RWPE2 (cell line): ENCODE measurements at regions not wholly inside any gene's neighbourhood (a gene's known extent, or its start where the extent isn't known, plus 50 kb on each side); places are given as distances from the start of the nearest gene placed in this dataset.

Experiments
- ATAC-seq: fragments of 200-7000 bp; cut with Tn5 transposase; 3 replicates; pipeline ENCODE4 v1.9.1; 2021; ENCODE audit warnings: low read depth
- DNase-seq: peaks from one replicate; pipeline ENCODE4 v3.0.0-alpha.2; 2020; ENCODE audit warnings: low spot score
- H3K27ac ChIP-seq: fragments of 450-650 bp; 2 replicates; pipeline ENCODE4 v1.5.1; 2017; ENCODE audit warnings: mild to moderate bottlenecking; ENCODE audit not compliant: poor library complexity, severe bottlenecking
- H3K27me3 ChIP-seq: fragments of 250-450 bp; sonication (Bioruptor Pico); 2 replicates; pipeline ENCODE4 v1.5.1; 2021; ENCODE audit warnings: mild to moderate bottlenecking, moderate library complexity; ENCODE audit not compliant: insufficient read depth, poor library complexity, severe bottlenecking
- H3K36me3 ChIP-seq: fragments of 250-450 bp; sonication (Bioruptor Pico); 2 replicates; pipeline ENCODE4 v1.5.1; 2020; ENCODE audit warnings: low read depth, mild to moderate bottlenecking, moderate library complexity
- H3K4me1 ChIP-seq: fragments of 250-450 bp; sonication (Bioruptor Pico); 2 replicates; pipeline ENCODE4 v1.5.1; 2021; ENCODE audit warnings: mild to moderate bottlenecking, moderate library complexity; ENCODE audit not compliant: insufficient read depth, poor library complexity, severe bottlenecking
- H3K4me3 ChIP-seq: fragments of 250-450 bp; sonication (Bioruptor Pico); 2 replicates; pipeline ENCODE4 v1.5.1; 2021; ENCODE audit warnings: mild to moderate bottlenecking, moderate library complexity; ENCODE audit not compliant: severe bottlenecking
- H3K9me3 ChIP-seq: fragments of 250-450 bp; sonication (Bioruptor Pico); 2 replicates; pipeline ENCODE4 v1.5.1; 2021; ENCODE audit warnings: mild to moderate bottlenecking, moderate library complexity; ENCODE audit not compliant: severe bottlenecking
- TF ChIP-seq, protein P1 (sequence below): fragments of 450-650 bp; IDR thresholded peaks from one replicate; pipeline ENCODE4 v1.5.1; 2017; ENCODE audit warnings: mild to moderate bottlenecking, moderate library complexity; ENCODE audit not compliant: poor library complexity, severe bottlenecking

DNA sequence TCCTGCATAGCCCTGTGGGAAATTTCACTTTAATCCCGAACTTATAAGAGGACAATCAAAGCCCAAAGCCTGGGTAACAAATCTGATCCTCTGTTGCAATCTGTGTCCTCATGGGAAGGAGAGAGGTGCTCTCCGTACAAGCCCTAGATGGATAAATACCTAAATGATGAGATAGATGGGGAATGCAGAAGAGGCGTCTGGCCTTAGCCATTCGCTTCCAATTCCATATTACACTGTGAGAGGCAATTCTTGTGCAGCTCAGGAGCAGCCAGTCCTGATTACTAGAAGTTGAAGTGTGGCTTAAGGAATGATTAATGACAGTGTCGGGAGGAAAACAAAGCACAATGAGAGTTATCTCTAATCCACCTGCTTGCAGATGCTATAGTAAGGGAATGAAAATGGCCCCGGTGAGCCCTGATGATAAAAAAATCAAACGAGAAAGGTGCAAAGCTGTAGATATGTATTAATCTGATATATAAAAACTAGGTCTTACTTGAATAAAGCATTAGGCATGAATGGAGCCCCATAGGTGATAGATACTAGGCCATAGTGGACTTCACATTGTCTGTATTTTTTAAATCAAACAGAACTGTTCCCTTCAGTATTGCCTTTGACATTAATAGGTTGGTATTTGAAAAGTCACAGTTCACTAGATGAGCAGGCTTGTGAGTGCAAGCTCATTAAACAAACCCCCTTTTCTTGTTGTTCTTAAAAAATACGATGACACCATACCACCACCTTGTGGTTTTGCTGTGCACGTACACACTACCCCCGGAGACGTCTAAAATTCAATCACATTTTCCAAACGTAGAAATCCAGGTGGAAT, 54.2 kb upstream of the TMCO5A start:
- Histone ChIP-seq H3K36me3 (no peaks in the 10 kb centered on the region), H3K27me3 (peaks cover 26% of the 10 kb centered on the region), H3K27ac (no peak overlapping the region), H3K4me1 (peaks cover 15% of the 10 kb centered on the region), H3K9me3 (no peaks in the 10 kb centered on the region), H3K4me3 (no peak overlapping the region)
- peak; percentile 20; the same call in 2 of the 3 replicates for ATAC-seq
- no peak for DNase-seq
- TF ChIP-seq, protein P1, sequence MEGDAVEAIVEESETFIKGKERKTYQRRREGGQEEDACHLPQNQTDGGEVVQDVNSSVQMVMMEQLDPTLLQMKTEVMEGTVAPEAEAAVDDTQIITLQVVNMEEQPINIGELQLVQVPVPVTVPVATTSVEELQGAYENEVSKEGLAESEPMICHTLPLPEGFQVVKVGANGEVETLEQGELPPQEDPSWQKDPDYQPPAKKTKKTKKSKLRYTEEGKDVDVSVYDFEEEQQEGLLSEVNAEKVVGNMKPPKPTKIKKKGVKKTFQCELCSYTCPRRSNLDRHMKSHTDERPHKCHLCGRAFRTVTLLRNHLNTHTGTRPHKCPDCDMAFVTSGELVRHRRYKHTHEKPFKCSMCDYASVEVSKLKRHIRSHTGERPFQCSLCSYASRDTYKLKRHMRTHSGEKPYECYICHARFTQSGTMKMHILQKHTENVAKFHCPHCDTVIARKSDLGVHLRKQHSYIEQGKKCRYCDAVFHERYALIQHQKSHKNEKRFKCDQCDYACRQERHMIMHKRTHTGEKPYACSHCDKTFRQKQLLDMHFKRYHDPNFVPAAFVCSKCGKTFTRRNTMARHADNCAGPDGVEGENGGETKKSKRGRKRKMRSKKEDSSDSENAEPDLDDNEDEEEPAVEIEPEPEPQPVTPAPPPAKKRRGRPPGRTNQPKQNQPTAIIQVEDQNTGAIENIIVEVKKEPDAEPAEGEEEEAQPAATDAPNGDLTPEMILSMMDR = peak; percentile 98

- ATAC-seq (no peak), DNase-seq (no peak)
- peaks cover 20% of the 10 kb centered on the region for H3K27me3 ChIP-seq
- H3K27ac ChIP-seq = no peak overlapping the region
- H3K9me3 ChIP-seq = no peaks in the 10 kb centered on the region
- peaks cover 21% of the 10 kb centered on the region for H3K4me1 ChIP-seq
- H3K36me3 ChIP-seq = no peaks in the 10 kb centered on the region
- no peak overlapping the region for H3K4me3 ChIP-seq
- TF ChIP-seq, protein P1 = peak; percentile 88
Observed at GRCh38 chr15:37880835-37881153, 53.6 kb upstream of the TMCO5A start.

- ATAC-seq = no peak
- TF ChIP-seq, protein P1 = no peak
- no peak for DNase-seq
- Histone ChIP-seq H3K36me3 (no peaks in the 10 kb centered on the region), H3K27ac (no peak overlapping the region), H3K4me3 (no peak overlapping the region), H3K9me3 (no peaks in the 10 kb centered on the region), H3K4me1 (peaks cover 23% of the 10 kb centered on the region), H3K27me3 (peaks cover 14% of the 10 kb centered on the region)
Observed at GRCh38 chr15:37881237-37882013, 53.0 kb upstream of the TMCO5A start.

DNA sequence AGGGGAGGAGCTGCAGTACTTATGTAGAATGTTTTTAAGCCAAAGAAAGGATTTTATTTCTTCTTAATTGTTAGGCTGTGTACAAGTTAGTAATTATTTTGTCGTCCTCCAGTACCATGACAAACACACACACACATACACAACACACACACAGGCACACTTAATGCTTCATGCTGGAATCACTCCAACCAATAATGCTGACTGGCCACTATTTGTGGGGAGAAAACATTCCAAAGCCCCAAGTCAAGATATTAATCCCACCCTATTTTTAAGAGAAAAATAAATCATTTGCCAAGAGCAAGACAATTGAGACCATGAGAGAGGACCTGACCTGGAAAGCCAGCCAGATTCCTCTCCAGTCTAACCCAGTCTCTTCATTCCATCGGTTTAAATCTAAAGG, 51.8 kb upstream of the TMCO5A start:
- DNase-seq = no peak
- Histone ChIP-seq H3K4me3 (no peak overlapping the region), H3K27ac (no peak overlapping the region), H3K9me3 (no peaks in the 10 kb centered on the region), H3K4me1 (peaks cover 13% of the 10 kb centered on the region), H3K36me3 (no peaks in the 10 kb centered on the region), H3K27me3 (peaks cover 12% of the 10 kb centered on the region)
- TF ChIP-seq, protein P1 = no peak
- ATAC-seq = no peak
